Ascending aorta (tissue), 2 donors: ENCODE measurements at regions not wholly inside any gene's neighbourhood (a gene's known extent, or its start where the extent isn't known, plus 50 kb on each side); places are given as distances from the start of the nearest gene placed in this dataset.

Experiments
- DNase-seq, 2 donors: peaks; one replicate each; pipeline ENCODE4 v3.0.0-alpha.2; 2019; ENCODE audit warnings: low spot score in 2 of 2
- H3K27ac ChIP-seq, 2 donors: fragments of 200-600 bp; sonication (generic); one replicate each; pipeline ENCODE4 v1.5.1; 2016 to 2017; ENCODE audit warnings: mild to moderate bottlenecking in 1 of 2
- H3K27me3 ChIP-seq: fragments of 200-600 bp; sonication (generic); one replicate; pipeline ENCODE4 v1.5.1; 2017
- H3K36me3 ChIP-seq, 2 donors: fragments of 200-600 bp; sonication (generic); one replicate each; pipeline ENCODE4 v1.5.1; 2016
- H3K4me1 ChIP-seq, 2 donors: fragments of 200-600 bp; sonication (generic); one replicate each; pipeline ENCODE4 v1.5.1; 2016 to 2017; ENCODE audit warnings: mild to moderate bottlenecking in 1 of 2
- H3K4me3 ChIP-seq, 2 donors: fragments of 200-600 bp; sonication (generic); one replicate each; pipeline ENCODE4 v1.5.1; 2016 to 2017; ENCODE audit warnings: mild to moderate bottlenecking in 1 of 2
- H3K9me3 ChIP-seq, 2 donors: fragments of 200-600 bp; sonication (generic); one replicate each; pipeline ENCODE4 v1.5.1; 2016
- intact Hi-C: fragments of 100-400 bp; cut with DNase I; formaldehyde crosslinking; loops from one replicate; pipeline ENCODE4 v1.15.1; 2023
- TF ChIP-seq, protein P1 (sequence below), 3 experiments: fragments of 200-600 bp in 2 of 3; fragments of 450-650 bp in 1 of 3; sonication (generic) in 2 of 3; IDR thresholded peaks; one replicate each; pipeline ENCODE4 v1.5.1; 2016 to 2019; ENCODE audit warnings: antibody characterized with exemption in 3 of 3, mild to moderate bottlenecking in 1 of 3, moderate library complexity in 1 of 3

DNA sequence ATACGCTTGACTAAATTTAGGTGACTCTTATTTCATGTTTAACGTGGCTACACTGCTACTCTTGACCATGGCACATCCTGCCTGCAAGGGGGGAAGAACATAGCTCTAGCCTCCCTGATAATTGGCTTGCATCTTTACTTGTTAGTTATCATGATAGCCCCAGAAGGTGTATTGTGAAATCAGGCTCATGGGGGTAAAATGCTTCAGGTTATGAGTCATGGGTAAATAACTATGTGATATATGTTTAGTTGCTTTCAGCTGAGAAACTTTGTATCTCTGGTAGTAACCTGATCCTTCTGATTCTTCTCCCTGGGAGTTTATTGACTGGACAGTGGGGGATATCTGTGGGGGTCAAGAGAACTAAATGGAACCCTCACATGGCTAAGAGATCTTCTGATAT lies 660.8 kb upstream of the UBE2E2 start:
- no peak overlapping the region for H3K27ac ChIP-seq
- TF ChIP-seq, protein P1, sequence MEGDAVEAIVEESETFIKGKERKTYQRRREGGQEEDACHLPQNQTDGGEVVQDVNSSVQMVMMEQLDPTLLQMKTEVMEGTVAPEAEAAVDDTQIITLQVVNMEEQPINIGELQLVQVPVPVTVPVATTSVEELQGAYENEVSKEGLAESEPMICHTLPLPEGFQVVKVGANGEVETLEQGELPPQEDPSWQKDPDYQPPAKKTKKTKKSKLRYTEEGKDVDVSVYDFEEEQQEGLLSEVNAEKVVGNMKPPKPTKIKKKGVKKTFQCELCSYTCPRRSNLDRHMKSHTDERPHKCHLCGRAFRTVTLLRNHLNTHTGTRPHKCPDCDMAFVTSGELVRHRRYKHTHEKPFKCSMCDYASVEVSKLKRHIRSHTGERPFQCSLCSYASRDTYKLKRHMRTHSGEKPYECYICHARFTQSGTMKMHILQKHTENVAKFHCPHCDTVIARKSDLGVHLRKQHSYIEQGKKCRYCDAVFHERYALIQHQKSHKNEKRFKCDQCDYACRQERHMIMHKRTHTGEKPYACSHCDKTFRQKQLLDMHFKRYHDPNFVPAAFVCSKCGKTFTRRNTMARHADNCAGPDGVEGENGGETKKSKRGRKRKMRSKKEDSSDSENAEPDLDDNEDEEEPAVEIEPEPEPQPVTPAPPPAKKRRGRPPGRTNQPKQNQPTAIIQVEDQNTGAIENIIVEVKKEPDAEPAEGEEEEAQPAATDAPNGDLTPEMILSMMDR (IDR thresholded peaks at IDR 0.05), result no peak
- no peaks in the 10 kb centered on the region for H3K4me1 ChIP-seq
- DNase-seq, result no peak
- no peak overlapping the region for H3K4me3 ChIP-seq
- intact Hi-C loops, result no loop called here
- H3K36me3 ChIP-seq, result no peaks in the 10 kb centered on the region
- H3K9me3 ChIP-seq, result no peaks in the 10 kb centered on the region
- no peaks in the 10 kb centered on the region for H3K27me3 ChIP-seq

DNA sequence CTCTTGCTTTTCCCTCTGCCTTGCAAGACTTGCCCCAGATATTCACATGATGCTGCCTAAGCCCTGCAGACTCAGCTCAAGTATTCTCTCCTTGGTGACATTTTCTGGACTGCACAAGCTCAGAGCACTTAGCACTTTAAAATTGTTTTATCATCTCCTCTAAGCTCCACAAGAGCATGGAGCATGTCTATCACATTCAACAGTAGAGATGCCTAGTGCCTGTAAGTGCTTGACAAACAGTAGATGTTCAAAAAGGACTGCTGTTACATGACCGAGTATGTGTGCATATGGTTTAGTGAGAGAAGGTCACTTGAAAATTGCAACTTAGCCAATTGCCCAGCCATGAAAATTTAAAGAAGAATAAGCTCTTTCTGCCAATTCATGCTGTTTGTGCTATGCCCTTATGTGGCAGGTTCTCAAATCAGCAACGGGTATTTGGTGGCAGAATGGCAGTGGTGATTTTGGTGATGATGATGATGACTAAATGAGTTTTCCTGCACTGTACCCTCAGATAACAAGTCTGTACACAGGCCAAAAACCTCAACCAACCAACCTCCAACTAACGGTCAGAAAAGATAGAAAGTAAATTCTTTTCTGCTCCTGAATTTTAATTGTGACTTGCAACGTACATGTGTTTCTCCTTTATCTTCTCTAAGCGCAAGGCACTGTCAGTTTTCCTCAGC lies 647.2 kb upstream of the UBE2E2 start:
- TF ChIP-seq, protein P1 (IDR thresholded peaks at IDR 0.05), result no peak
- intact Hi-C loops, result no loop called here
- no peaks in the 10 kb centered on the region for H3K36me3 ChIP-seq

DNA sequence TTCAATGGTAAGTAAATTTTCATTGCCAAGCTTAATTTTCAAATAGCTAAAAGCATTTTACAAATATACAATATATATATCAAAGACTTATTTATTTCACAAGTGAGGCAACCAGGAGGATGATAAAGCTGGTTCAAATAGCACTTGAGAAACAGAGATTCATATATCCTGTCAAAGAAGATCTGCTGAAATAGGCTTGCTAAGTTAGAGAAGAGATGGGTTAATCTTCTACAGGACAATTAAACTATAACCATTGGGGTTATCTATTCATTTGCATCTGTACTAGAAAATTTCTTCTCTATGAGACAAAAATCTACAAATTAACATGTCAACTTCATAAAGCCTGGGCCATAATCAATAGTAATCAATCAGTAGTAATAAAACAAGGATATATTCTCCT lies 637.7 kb upstream of the UBE2E2 start:
- Histone ChIP-seq H3K36me3 (no peaks in the 10 kb centered on the region), H3K4me1 (no peaks in the 10 kb centered on the region), H3K27ac (no peak overlapping the region), H3K9me3 (no peaks in the 10 kb centered on the region), H3K4me3 (no peak overlapping the region), H3K27me3 (no peaks in the 10 kb centered on the region)
- no peak for DNase-seq
- intact Hi-C loops, result no loop called here
- TF ChIP-seq, protein P1 (IDR thresholded peaks at IDR 0.05), result no peak

More for the DNA sequence above, 647.2 kb upstream of the UBE2E2 start:
- no peak overlapping the region for H3K4me3 ChIP-seq
- no peaks in the 10 kb centered on the region for H3K9me3 ChIP-seq
- H3K27ac ChIP-seq, result no peak overlapping the region
- DNase-seq, result no peak
- H3K4me1 ChIP-seq, result no peaks in the 10 kb centered on the region
- no peaks in the 10 kb centered on the region for H3K27me3 ChIP-seq

DNA sequence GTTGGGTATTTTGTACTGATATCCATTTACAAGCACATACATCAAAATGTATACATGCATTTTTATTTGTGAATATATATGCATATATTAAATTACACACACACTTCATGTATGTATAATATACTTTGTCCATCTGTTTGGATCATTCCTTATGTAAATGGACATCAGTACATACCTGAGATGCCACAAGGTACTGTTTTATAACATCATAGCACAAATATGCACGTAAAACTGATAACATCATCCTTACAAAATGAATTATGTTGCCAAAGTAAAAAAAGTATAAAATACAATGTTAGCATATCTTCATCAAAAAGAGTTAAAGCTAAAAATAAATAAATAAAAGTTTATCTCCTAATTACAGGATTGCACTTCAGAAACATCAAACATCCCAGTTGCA lies 634.8 kb upstream of the UBE2E2 start:
- Histone ChIP-seq H3K36me3 (no peaks in the 10 kb centered on the region), H3K27me3 (no peaks in the 10 kb centered on the region), H3K4me1 (no peaks in the 10 kb centered on the region), H3K27ac (no peak overlapping the region), H3K9me3 (no peaks in the 10 kb centered on the region), H3K4me3 (no peak overlapping the region)
- TF ChIP-seq, protein P1 (IDR thresholded peaks at IDR 0.05), result no peak
- DNase-seq, result no peak
- intact Hi-C loops, result no loop called here

DNA sequence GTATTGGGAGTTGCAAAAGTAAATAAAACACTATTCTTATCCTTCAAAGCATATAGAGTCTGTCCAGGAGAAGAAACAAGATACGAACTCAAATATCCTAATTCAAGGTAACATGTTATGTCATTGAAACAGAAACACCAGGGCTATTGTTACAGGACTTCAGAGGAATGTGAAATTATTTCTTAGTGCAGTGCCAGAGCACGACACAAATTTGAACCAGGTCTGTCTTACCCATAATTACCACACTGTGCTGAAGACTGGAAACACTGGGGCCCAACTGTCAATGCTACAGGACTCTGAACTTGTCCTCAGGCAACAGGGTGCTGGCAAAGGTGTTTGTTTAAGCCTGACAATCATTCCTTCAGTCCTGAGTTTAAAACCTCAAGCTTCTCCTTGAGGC lies 633.6 kb upstream of the UBE2E2 start:
- intact Hi-C loops, result no loop called here
- no peak for DNase-seq
- Histone ChIP-seq H3K4me3 (no peak overlapping the region), H3K9me3 (no peaks in the 10 kb centered on the region), H3K36me3 (no peaks in the 10 kb centered on the region), H3K27ac (no peak overlapping the region), H3K27me3 (no peaks in the 10 kb centered on the region), H3K4me1 (no peaks in the 10 kb centered on the region)
- TF ChIP-seq, protein P1 (IDR thresholded peaks at IDR 0.05), result no peak

DNA sequence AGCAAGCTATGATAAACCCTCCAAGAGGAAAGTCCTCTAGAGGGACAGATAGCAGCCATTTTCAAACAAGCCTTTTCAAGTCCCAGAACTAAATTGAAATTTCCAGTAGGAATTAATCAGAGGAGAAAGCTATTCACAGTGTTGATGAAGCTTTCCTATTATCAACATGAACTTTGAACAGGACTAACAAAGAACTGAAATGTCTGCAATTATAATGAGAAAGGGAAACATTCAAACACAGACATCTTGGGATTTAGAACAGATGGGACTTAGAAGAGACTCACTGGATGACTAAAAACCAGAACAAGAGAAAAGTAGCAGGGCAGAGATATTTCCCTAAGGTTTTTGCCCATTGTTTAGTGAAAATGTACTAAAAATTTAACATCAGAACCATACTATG lies 622.1 kb upstream of the UBE2E2 start:
- no peaks in the 10 kb centered on the region for H3K4me1 ChIP-seq
- no peak overlapping the region for H3K27ac ChIP-seq
- no peaks in the 10 kb centered on the region for H3K27me3 ChIP-seq
- DNase-seq, result no peak
- TF ChIP-seq, protein P1 (IDR thresholded peaks at IDR 0.05), result no peak
- H3K4me3 ChIP-seq, result no peak overlapping the region
- H3K36me3 ChIP-seq, result no peaks in the 10 kb centered on the region
- intact Hi-C loops, result no loop called here
- H3K9me3 ChIP-seq, result no peaks in the 10 kb centered on the region
